CD4-positive, alpha-beta T cell treated with Interleukin-2 at 100 ng/mL for 4 hours (primary cell): ENCODE measurements at regions not wholly inside any gene's neighbourhood (a gene's known extent, or its start where the extent isn't known, plus 50 kb on each side); places are given as distances from the start of the nearest gene placed in this dataset.
"Not testable (repeated sequence)": the region's sequence is repeated elsewhere in the genome, so short reads cannot be mapped to it uniquely, and the experiment has no call there.

ENCODE experiments used
- DNase-seq: peaks from one replicate; pipeline ENCODE4 v3.0.0-alpha.2; 2020; ENCODE audit warnings: low spot score

DNA sequence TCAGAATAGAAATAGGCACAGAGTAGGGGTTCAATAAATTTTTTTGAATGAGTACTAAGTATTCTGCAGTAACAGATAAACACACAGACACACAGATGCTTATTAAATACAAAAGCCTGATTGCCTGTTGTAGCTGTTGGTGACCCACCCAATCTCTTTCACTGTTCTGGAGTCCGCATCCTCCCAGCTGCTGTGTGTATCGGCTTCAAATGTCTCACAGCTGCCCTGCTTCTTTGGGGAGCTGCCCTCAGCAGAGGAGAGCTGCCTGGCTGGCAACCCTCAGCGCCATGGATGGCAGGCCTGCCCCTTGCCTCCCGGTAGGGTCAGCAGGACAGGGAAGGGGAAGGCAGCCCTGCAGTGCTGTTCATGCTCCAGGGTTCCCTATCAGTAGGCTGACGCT, 50.5 kb upstream of the PRNP start:
- DNase-seq: no peak

DNA sequence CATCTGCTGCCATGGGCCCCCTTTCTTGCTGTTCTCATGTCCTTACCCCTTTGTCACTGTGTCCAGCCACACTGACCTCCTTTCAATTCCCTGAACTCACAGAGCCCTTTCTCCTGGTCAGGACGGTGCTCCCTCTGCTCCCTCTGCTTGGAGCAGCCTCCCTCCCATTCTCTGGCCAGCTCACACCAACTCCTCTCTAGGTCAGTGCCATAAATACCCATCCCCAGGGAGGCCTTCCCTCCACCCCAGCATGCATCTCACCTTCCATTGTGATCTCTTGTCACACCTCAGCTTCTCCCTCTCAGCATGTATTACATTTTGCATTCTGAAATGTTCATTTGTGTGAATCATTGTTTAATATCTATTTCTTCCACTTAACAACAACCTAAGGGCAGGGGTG, 50.9 kb upstream of the PRNP start:
- DNase-seq: no peak

DNA sequence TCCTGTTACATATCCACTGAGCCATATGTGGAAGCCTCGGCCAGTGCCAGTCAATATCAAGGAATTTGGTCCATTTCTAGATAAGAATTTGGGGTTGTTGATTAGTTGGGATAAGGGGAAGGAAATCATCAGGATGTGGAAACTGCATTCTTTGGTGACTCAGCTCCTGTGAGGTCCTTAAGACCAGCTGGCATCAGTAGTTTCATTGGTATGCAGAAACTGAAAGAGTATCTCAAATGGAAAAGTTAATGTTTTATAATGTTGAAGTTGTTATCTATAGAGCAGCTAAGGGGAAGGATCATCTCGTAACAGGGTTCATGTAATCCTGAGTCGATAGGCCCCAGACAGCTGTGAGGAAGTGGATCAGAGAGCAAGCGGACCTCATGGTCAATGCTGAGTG, 52.5 kb upstream of the PRNP start:
- DNase-seq: no peak

DNA sequence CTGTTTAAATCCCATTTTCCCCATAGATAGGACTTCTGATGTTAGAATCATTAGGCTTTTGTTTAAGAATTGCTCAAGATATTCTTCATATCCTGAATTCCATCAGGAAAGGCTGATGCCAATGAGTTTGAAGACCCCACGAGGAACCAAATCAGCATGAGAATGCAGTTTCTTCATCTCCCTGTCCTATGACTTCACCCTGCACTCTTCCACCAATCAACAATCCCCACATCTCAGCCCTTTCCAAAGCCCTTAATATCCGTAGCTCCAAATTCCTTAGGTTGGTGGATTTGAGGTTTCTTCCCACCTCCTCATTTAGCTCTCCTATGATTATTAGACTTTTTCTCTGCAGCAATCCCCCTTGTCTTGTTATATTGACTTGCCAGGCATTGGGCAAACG, 52.9 kb upstream of the PRNP start:
- DNase-seq: no peak

DNA sequence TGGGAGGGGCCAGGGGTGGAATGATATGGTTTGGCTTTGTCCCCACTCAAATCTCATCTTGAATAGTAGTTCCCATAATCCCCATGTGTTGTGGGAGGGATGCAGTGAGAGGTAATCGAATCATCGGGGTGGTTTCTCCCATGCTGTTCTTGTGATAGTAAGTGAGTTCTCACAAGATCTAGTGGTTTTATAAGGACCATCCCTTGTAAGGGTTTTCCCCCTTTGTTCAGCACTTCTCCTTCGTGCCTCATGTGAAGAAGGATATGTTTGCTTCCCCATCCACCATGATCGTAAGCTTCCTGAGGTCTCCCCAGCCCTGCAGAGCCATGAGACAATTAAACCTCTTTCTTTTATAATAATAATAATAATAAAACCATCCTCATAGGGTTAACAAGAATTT, 53.4 kb upstream of the PRNP start:
- DNase-seq: no peak

DNA sequence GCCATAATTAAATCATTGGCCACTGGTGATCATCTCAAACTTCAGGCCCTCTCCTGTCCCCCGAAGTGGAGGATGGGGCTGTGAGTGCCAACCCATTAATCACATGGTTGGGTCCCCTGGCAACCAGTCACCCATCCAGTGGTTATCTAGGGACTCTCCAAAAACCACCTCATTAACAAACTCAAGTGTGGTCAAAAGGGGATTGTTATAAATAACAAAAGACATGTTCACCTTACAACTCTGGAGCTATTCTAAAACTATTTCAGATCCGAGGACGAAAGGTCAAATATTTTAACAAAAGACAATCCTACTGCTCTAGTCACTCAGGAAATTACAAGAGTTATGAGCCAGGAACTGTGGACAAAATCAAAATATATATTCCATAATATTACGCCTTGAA, 60.0 kb upstream of the PRNP start:
- DNase-seq: no peak

DNA sequence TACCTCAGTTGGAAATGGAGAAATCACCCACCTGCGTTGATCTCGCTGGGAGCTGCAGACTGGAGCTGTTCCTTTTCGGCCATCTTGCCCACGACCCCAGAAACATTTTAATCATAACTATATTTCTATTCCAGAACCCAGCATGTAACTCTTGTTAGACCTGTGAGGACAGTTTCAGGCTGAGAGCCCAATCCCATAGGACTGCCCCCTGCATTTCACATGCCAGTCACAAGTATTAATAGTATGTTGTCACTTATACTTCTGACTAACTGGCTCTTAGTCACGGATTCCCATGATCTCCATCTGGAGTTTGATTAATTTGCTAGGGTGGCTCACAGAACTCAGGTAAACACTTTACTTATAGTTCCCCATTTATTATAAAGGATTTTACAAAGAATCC, 60.6 kb upstream of the PRNP start:
- no peak for DNase-seq

DNA sequence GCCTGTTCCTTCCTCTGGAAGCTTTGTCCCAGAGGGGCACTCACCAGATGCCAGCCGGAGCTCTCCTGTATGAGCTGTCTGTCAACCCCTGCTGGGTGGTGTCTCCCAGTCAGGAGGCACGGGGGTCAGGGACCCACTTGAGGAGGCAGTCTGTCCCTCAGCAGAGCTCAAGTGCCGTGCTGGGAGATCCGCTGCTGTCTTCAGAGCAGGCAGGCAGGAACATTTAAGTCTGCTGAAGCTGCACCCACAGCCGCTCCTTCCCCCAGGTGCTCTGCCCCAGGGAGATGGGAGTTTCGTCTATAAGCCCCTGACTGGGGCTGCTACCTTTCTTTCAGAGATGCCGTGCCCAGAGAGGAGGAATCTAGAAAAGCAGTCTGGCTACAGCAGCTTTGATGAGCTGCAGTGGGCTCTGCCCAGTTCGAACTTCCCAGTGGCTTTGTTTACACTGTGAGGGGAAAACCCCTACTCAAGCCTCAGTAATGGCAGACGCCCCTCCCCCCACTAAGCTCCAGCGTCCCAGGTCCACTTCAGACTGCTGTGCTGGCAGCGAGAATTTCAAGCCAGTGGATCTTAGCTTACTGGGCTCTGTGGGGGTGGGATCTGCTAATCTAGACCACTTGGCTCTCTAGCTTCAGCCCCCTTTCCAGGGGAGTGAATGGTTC, 61.5 kb upstream of the PRNP start:
- DNase-seq: not testable (repeated sequence)

DNA sequence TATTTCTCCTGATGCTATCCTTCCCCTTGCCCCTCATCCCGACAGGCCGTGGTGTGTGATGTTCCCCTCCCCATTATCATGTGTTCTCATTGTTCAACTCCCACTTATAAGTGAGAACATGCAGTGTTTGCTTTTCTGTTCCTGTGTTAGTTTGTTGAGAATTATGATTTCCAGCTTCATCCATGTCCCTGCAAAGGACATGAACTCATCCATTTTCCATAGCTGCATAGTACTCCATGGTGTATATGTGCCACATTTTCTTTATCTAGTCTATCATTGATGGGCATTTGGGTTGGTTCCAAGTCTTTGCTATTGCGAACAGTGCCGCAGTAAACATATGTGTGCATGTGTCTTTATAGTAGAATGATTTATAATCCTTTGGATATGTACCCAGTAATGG, 67.1 kb upstream of the PRNP start:
- DNase-seq: not testable (repeated sequence)

DNA sequence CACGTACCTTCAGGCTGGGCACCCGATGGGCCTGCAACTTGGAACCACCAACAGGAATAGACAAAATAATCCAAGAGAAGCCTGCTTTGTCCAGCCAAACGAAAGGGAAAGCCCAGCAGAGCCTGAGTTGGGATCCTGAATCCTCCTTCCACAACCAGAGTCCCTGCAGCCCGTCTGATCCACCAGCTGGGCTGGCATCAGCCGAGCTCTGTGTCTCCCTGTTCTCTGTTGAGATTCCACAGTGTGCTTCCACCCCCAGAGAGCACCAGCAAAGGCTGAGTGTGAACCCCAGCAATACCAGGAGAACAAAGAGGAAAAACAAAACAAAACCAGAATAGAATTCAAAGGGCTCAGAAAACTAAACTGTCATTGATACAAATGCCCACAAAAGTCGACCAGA, 68.8 kb upstream of the PRNP start:
- no peak for DNase-seq

DNA sequence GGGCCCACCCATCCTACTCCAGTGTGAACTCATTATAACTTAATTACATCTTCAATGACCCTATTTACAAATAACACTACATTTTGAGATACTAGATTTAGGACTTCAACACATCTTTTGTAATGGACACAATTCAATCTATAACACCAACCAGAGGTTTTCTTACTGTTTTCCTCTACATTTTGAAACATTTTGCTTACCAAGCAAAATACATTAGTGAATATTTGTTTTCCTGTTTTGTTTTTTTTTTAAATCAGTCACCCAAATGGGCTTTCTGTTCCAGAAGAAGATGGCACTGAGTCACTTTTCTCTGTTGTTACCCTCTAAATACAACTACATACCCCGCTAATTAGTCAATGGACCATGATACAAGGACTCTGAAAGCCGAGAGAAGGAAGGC, 69.2 kb upstream of the PRNP start:
- no peak for DNase-seq

DNA sequence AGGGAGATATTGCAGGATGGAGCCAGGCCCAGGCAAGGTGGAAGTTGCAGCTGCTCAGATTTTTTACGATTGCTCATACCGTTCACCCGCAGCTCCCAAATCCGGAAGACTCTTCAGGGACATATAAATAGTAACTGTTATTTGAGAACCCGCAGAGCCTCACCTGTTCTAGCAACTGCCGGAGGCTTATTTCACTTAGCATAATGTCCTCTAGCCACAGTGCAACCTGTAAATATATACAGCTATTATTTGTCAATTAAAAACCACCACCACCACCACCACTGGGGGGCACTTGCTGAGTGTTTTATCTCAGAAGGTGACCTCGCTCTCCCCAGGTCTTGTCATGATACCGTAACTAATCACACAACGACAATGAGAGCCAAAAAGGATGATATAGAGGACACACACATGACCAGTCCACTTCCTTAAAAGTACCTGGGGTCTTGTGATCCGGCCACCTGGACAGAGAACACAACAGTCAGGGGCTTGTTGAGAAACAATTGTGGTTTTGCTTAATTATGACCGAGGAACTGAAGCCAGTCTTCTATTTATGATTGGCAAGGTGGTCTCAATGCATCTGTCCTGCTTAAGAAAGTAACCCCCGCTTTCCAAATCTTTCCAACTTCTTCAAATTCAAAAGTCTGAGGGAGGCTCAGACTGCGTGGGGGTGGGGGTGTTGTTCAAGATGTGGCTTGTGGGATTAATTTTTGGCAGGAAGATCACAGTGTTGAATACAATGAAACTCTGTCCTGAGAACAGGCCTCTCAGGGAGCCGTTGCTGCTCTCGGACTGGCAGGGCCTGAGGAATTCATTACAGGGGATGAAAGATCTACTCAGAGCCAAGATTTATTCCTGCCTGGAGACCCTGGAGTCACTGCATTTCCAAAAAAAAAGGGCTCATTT, 72.3 kb upstream of the PRNP start:
- DNase-seq: peak; percentile 81

DNA sequence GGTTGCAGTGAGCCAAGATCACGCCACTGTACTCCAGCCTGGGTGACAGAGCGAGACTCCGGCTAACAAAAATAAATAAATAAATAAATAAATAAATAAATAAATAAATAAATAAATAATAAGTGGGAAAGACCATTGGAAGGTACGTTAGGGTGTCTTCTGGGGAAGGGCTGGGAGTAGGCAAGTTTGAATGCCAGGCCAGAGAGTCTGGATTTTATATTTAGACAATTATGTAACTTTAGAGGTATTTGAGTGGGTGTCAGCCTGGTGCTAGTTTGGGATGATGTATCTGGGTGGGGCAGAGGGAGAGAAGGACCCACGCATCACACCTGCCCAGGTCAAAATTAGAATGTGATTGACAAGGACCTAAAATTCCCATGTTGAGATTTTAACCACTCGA, 73.1 kb upstream of the PRNP start:
- no peak for DNase-seq

DNA sequence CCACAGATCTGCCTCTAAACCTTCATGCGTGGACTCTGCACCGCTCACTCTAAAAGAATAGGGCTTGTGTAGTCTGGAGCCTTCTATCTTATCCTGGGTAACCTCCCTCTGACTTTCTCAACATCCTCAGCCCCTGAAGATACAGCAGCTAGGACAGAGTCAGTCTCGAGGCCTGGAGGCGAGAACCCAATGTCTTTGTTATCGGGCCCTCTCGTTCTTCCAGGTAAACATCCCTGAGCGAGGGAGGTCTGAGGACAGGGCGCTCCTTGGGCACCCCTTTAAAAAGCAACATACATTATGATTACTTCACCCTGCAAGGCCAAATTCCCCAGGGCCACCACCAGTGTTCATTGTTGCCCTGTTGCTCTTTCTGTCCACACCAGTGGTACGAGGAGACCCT, 75.4 kb upstream of the PRNP start:
- DNase-seq: no peak

DNA sequence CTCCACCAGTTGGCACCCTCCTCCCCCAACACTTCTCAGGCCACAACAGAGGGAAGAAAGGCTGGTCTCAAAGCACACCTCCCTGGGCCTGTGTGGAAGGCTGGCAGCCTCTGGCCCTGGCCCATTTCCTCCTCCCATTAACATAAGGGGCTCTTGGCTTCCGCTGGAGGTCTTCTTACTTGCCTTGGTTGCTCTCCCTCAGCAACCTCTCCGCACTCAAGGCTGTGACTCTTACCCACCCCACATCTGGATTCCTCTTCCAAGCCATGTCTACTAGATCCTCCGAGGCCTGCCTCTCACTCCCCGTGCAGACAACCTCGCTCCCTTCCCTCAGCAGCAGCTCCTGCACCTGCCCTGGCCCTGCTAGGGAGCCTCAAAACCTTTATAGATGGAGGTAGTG, 76.7 kb upstream of the PRNP start:
- DNase-seq: no peak

DNA sequence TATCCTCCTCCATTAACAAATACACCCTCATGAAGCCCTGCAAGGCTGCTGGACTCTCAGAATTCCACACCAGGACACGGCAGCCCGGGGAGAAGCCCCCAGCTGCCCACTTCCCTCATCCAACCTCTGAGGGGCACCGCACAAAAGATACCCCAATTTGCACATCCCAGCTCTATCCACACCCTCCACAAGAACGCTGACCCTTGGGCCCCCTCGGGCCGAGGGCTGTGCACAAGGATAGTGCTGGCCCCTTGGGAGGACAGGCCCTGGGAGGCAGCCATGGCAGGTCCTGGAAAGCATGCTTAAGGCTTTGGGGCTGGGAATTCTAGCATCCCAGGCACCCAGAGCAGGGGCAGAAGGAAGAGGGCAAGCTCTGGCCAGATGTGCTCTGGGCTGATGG, 77.4 kb upstream of the PRNP start:
- DNase-seq: no peak

DNA sequence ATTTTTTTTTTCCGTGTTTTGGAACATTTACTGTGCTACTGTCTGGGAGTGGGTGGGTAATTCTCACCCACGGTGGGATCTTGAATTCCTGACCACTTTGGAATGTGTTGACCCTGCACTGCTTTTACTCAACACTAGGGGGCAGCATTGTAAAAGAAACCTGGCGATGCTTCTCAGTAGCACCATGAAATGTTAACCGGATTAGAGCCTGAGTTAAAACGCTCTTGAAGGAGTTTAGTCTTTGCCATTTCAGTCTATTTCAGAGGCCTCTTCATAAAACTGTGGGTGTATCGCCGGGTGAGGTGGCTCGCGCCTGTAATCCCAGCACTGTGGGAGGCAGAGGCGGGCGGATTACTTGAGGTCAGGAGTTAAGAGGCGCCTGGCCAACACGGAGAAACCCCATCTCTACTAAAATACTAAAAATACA, 79.0 kb upstream of the PRNP start:
- DNase-seq: peak; percentile 77

DNA sequence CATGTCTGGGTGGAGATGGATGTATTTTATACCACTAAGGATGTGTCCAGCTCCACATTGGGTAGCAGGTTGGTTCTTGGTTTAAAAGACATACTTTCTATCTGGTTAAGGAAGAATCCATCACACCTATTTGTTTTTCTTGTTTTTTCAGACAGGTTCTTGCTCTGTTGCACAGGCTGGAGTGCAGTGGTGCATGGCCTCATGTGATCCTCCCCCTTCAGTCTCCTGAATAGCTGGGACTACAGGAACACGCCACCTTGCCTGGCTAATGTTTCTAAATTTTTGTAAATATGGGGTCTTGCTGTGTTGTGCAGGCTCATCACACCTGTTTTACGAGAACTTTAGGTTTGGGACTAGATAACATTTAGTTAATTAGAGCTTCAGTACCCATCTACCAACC, 80.2 kb upstream of the PRNP start:
- DNase-seq: no peak

DNA sequence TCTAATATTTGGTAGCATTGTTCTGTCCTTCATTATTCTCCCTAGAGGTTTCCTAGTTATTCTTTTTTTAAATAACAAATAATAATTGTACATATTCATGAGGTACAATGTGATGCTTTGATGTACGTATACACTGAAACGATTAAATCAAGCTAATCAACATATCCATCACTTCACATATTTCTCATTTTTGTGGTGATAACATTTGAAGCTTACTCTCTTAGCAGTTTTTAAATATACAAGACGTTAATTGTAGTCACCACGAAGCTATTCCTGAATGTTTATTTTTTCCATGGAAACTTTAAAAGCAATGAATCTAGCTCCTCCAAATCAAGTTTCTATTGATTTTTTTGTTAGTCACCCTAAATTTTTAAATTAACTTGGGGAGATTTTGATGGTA, 81.1 kb upstream of the PRNP start:
- no peak for DNase-seq

DNA sequence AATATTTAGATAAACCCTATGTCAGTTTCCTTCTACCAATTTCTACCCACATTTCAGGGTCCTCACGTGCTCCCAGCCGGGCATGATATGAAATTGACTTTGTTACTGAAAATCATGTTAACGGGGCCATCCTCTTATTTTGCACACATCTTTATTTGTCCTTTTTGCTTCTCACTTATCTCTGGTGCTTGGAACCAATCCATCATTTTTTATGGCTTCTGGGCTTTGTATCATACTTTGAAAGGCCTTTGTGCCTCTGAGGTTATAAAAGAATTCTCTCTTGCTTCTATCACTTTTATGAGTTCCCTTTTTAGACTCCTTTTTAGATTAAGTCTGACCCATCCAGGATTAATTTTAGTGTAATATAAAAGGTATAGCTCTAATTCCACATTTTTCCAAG, 81.7 kb upstream of the PRNP start:
- no peak for DNase-seq

DNA sequence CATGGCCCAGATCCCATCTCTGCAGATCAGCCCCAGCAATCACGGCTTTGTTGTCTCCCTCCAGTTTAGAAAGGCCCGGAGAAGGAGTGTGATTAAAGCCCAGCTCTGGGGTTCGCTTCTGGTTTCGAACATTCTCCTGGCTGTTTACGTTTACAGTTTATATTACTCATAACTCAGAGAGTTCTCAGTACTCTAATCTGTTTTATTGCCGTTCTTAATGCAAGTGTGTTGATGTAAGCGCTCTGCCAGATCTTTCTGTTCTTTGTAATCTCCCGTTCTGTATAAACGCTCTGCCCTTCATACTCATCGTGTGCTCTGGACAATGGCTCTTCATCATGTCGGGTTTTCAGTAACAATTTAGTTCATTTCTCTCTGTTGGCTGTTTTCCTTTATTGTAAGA, 82.5 kb upstream of the PRNP start:
- no peak for DNase-seq

DNA sequence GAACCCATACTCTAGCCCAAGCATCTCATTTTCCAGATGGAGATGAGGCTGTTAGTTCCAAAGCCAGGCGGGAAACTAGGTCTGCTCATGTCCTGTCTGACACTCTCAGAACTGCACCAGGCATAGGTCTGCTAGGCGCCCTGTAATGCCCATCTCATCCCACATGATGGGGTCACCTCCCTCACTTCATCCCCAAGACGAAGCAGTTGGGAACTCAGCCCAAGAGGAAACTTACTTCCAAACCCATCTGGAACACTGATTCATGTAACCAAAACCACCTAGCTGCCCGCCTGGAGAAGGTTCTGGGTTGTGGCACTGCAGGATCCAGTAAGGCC, 84.0 kb upstream of the PRNP start:
- no peak for DNase-seq

DNA sequence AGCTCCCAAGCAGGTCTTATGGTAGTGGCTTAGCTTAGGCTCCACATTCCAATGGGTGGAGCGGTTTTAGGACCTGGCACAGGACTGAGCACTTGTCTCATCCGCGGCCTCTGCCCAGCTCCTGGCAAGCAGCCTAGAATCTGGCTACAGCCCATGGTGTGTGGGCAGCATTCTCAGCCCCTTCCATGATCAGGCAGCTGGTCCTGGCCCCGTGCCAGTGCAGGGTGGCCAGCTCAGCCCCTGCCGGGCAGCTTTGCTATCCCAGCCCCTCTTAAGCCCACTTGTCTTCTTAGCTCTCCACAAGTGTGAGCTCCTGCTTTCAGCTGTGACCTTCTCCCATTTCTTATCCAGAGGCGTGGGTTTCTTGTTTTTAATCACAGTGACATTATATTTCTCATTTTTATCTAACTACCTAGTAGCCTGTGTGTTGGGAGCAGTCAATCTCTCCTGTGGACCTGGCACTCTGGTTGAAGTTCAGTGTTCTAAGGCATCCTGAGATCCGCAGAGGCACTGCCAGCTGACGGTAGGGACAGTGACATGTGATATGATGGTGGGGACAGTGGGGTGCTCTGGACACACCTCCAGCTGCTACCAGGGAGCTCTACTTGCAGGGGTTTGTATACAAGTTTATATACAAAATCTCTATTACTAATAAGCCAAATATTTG, 84.5 kb upstream of the PRNP start:
- no peak for DNase-seq
